Neural cell (in vitro differentiated cells): ENCODE measurements at regions not wholly inside any gene's neighbourhood (a gene's known extent, or its start where the extent isn't known, plus 50 kb on each side); places are given as distances from the start of the nearest gene placed in this dataset.

Experiments
- H2AFZ ChIP-seq: fragments of 200-600, 300-800 bp; sonication (generic), shearing (Covaris generic); 2 replicates; pipeline ENCODE4 v1.6.0; 2014; ENCODE audit warnings: low read depth, mild to moderate bottlenecking, antibody characterized with exemption, low read length, moderate library complexity
- H3F3A ChIP-seq: fragments of 200-600 bp; shearing (Covaris generic); 2 replicates; pipeline ENCODE4 v1.6.1; 2016; ENCODE audit warnings: mild to moderate bottlenecking, moderate library complexity, mixed read lengths, antibody characterized with exemption, low read length; ENCODE audit not compliant: insufficient read depth, poor library complexity, severe bottlenecking
- H3K27ac ChIP-seq: fragments of 200-600, 300-800 bp; sonication (generic), shearing (Covaris generic); 2 replicates; pipeline ENCODE4 v1.5.1; 2014; ENCODE audit warnings: mild to moderate bottlenecking, low read length, moderate library complexity
- H3K27me3 ChIP-seq: fragments of 300-800, 200-600 bp; sonication (generic), shearing (Covaris generic); 2 replicates; pipeline ENCODE4 v1.6.0; 2014; ENCODE audit warnings: mild to moderate bottlenecking, low read depth, low read length, moderate library complexity; ENCODE audit not compliant: insufficient read depth
- H3K36me3 ChIP-seq: fragments of 300-800, 200-600 bp; sonication (generic), shearing (Covaris generic); 2 replicates; pipeline ENCODE4 v1.5.1; 2014; ENCODE audit warnings: mild to moderate bottlenecking, antibody characterized with exemption, low read length, moderate library complexity; ENCODE audit not compliant: insufficient read depth
- H3K4me2 ChIP-seq: fragments of 300-800, 200-600 bp; sonication (generic), shearing (Covaris generic); 2 replicates; pipeline ENCODE4 v1.6.0; 2014; ENCODE audit warnings: mild to moderate bottlenecking, low read length
- H3K4me3 ChIP-seq: fragments of 300-800, 200-600 bp; sonication (generic), shearing (Covaris generic); 2 replicates; pipeline ENCODE4 v1.5.1; 2014; ENCODE audit warnings: mild to moderate bottlenecking, low read length, moderate library complexity
- H3K79me2 ChIP-seq: fragments of 200-600 bp; shearing (Covaris generic); replicated peaks from 2 replicates; pipeline ENCODE4 v1.6.0; 2014; ENCODE audit warnings: mild to moderate bottlenecking, low read length, moderate library complexity; ENCODE audit not compliant: insufficient read depth
- H3K9ac ChIP-seq: fragments of 300-800, 200-600 bp; sonication (generic), shearing (Covaris generic); 2 replicates; pipeline ENCODE4 v1.6.1; 2016; ENCODE audit warnings: mild to moderate bottlenecking, low read length, mixed read lengths
- H3K9me2 ChIP-seq: fragments of 200-600 bp; shearing (Covaris generic); 2 replicates; pipeline ENCODE4 v1.6.1; 2016; ENCODE audit warnings: mild to moderate bottlenecking, low read length, mixed read lengths; ENCODE audit not compliant: insufficient read depth
- H3K9me3 ChIP-seq: fragments of 200-600, 300-800 bp; sonication (generic), shearing (Covaris generic); 2 replicates; pipeline ENCODE4 v1.6.1; 2016; ENCODE audit warnings: mild to moderate bottlenecking, mixed run types, low read length, moderate library complexity, mixed read lengths
- H4K20me1 ChIP-seq: fragments of 200-600 bp; shearing (Covaris generic); 2 replicates; pipeline ENCODE4 v1.6.1; 2016; ENCODE audit warnings: mild to moderate bottlenecking, mixed run types; ENCODE audit not compliant: insufficient read depth
- CTCF ChIP-seq: fragments of 450-650 bp; IDR thresholded peaks from 2 replicates; pipeline ENCODE4 v1.5.1; 2014; ENCODE audit warnings: antibody characterized with exemption, mild to moderate bottlenecking, moderate library complexity; ENCODE audit not compliant: poor library complexity, severe bottlenecking
- EP300 ChIP-seq: fragments of 450-650 bp; conservative IDR thresholded peaks from 2 replicates; pipeline ENCODE4 v1.6.1; 2014; ENCODE audit warnings: antibody characterized with exemption, mild to moderate bottlenecking, moderate library complexity; ENCODE audit not compliant: poor library complexity, severe bottlenecking
- EZH2 ChIP-seq: fragments of 200-600, 300-800 bp; shearing (Covaris generic), sonication (generic); IDR thresholded peaks from 2 replicates; pipeline ENCODE4 v1.6.1; 2014; ENCODE audit warnings: antibody characterized with exemption, low read length, borderline replicate concordance, mild to moderate bottlenecking; ENCODE audit not compliant: insufficient read depth, poor library complexity, severe bottlenecking
- MXI1 ChIP-seq: fragments of 450-650 bp; conservative IDR thresholded peaks from 2 replicates; pipeline ENCODE4 v1.6.1; 2014; ENCODE audit warnings: antibody characterized with exemption, mild to moderate bottlenecking; ENCODE audit not compliant: poor library complexity, severe bottlenecking
- POLR2AphosphoS5 ChIP-seq: IDR thresholded peaks from 2 replicates; pipeline ENCODE4 v1.6.1; 2012
- RAD21 ChIP-seq: fragments of 450-650 bp; conservative IDR thresholded peaks from 2 replicates; pipeline ENCODE4 v1.6.1; 2014; ENCODE audit warnings: antibody characterized with exemption, mild to moderate bottlenecking, moderate library complexity
- REST ChIP-seq: IDR thresholded peaks from 2 replicates; pipeline ENCODE4 v1.6.1; 2012; ENCODE audit warnings: borderline replicate concordance
- SMC3 ChIP-seq: fragments of 450-650 bp; conservative IDR thresholded peaks from 2 replicates; pipeline ENCODE4 v1.6.1; 2014; ENCODE audit warnings: antibody characterized with exemption, mild to moderate bottlenecking, moderate library complexity; ENCODE audit not compliant: poor library complexity
- TAF1 ChIP-seq: IDR thresholded peaks from 2 replicates; pipeline ENCODE4 v1.6.1; 2012; ENCODE audit warnings: low read depth

GRCh38 chr20:8997701-8998117 is 71.2 kb upstream of the PLCB4 start:
- no peaks in the 10 kb centered on the region for H4K20me1 ChIP-seq
- no peaks in the 10 kb centered on the region for H3K9me3 ChIP-seq
- no peaks in the 10 kb centered on the region for H3K9me2 ChIP-seq
- TF ChIP-seq EZH2 = no peak
- no peak for TF ChIP-seq EP300
- TF ChIP-seq TAF1 = no peak
- TF ChIP-seq REST = no peak
- no peak for TF ChIP-seq RAD21
- no peak overlapping the region for H3K9ac ChIP-seq
- no peak overlapping the region for H2AFZ ChIP-seq
- H3K4me3 ChIP-seq = peak overlapping the region; percentile 19
- H3K4me2 ChIP-seq = no peak overlapping the region
- H3K27me3 ChIP-seq = no peaks in the 10 kb centered on the region
- no peaks in the 10 kb centered on the region for H3F3A ChIP-seq
- H3K27ac ChIP-seq = no peak overlapping the region
- no peaks in the 10 kb centered on the region for H3K36me3 ChIP-seq
- no peaks in the 10 kb centered on the region for H3K79me2 ChIP-seq

DNA sequence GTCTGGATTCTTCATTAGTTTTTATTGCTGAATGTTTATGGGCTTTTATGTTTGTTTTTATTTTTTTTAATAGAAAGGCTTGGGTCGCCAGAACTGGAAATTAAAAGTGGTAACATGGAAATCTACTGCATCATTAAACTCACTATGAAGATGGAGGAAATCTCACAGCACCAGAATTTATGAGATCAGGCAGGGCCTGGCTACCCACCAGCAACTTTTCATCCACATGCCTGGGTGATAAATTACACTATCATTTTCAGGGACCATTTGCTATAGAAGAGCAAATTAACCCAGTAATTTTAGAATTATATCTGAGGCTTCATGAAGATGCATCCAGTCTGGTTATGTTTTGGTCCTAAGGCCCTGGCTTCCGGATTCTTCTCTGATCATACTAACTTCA is 57.8 kb upstream of the PLCB4 start:
- Histone ChIP-seq H3F3A (no peaks in the 10 kb centered on the region), H3K27me3 (no peaks in the 10 kb centered on the region)

More for the DNA sequence above, 57.8 kb upstream of the PLCB4 start:
- H3K9me2 ChIP-seq = no peaks in the 10 kb centered on the region
- H3K4me2 ChIP-seq = no peak overlapping the region
- no peak overlapping the region for H2AFZ ChIP-seq
- TF ChIP-seq TAF1 = no peak
- no peak for TF ChIP-seq RAD21
- no peak for TF ChIP-seq EP300
- no peak for TF ChIP-seq REST
- TF ChIP-seq CTCF = no peak
- TF ChIP-seq SMC3 = no peak
- no peak for TF ChIP-seq POLR2AphosphoS5
- no peak for TF ChIP-seq MXI1
- TF ChIP-seq EZH2 = no peak
- H3K27ac ChIP-seq = no peak overlapping the region
- no peak overlapping the region for H3K9ac ChIP-seq
- no peaks in the 10 kb centered on the region for H3K9me3 ChIP-seq
- H4K20me1 ChIP-seq = no peaks in the 10 kb centered on the region
- no peak overlapping the region for H3K4me3 ChIP-seq
- no peaks in the 10 kb centered on the region for H3K36me3 ChIP-seq
- no peaks in the 10 kb centered on the region for H3K79me2 ChIP-seq
